ENCODE measurements at regions not wholly inside any gene's neighbourhood (a gene's known extent, or its start where the extent isn't known, plus 50 kb on each side); places are given as distances from the start of the nearest gene placed in this dataset.

DNA sequence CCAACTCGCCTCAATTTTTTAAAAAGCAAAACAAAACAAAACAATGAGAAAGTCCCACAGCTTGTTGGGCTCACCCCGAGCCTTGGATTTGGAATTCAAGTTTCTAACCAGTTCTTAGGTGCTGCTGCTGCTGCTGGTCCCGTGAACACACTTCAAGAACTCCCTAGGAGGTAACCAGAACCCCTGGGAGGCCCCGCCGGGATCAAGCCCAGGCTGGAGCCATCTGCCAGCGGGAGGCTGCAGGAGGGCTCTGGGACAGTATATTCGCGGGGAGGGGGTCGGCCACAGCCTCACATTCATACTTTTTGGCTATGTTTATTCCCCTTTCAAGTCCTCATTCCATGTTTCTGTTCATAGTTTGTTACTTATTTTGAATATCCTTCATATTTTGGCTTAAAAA is 223.4 kb downstream of the TFCP2L1 start:
- Mint-ChIP-seq H3K9me3 (no peaks in the 10 kb centered on the region), H3K4me1 (peaks cover 22% of the 10 kb centered on the region), H3K4me3 (no peak overlapping the region), H3K27me3 (ENCODE audit: low read depth) (peaks cover 81% of the 10 kb centered on the region), H3K36me3 (ENCODE audit: low read depth) (no peaks in the 10 kb centered on the region), H3K27ac (no peak overlapping the region)
- TF ChIP-seq, protein P1, sequence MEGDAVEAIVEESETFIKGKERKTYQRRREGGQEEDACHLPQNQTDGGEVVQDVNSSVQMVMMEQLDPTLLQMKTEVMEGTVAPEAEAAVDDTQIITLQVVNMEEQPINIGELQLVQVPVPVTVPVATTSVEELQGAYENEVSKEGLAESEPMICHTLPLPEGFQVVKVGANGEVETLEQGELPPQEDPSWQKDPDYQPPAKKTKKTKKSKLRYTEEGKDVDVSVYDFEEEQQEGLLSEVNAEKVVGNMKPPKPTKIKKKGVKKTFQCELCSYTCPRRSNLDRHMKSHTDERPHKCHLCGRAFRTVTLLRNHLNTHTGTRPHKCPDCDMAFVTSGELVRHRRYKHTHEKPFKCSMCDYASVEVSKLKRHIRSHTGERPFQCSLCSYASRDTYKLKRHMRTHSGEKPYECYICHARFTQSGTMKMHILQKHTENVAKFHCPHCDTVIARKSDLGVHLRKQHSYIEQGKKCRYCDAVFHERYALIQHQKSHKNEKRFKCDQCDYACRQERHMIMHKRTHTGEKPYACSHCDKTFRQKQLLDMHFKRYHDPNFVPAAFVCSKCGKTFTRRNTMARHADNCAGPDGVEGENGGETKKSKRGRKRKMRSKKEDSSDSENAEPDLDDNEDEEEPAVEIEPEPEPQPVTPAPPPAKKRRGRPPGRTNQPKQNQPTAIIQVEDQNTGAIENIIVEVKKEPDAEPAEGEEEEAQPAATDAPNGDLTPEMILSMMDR (IDR thresholded peaks at IDR 0.05; ENCODE audit: unreplicated experiment in 3 of 3), result no peak

DNA sequence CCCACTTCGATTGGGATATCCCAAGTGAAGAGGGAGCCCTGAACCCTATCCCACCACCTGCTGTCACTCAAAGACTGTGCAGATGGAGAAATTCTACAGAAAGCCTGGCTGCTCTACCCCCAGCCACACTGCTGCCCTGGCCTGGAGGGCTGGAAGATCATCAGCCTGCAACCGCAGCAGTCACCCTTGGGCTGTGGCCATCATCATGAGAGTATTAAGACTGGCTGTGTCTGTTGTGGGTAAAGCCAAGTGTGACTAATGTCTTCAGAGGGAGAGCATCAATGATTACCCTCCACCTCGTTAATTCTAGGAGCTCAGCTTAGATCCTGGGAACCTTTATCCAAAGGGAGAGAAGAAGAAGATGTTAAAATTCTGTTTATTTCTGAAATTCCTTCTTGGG is 221.5 kb downstream of the TFCP2L1 start:
- H3K4me1 Mint-ChIP-seq, result peaks cover 22% of the 10 kb centered on the region
- peaks cover 79% of the 10 kb centered on the region for H3K27me3 Mint-ChIP-seq (ENCODE audit: low read depth)
- H3K36me3 Mint-ChIP-seq (ENCODE audit: low read depth), result no peaks in the 10 kb centered on the region
- no peak overlapping the region for H3K27ac Mint-ChIP-seq
- H3K9me3 Mint-ChIP-seq, result no peaks in the 10 kb centered on the region
- no peak overlapping the region for H3K4me3 Mint-ChIP-seq
- TF ChIP-seq, protein P1 (IDR thresholded peaks at IDR 0.05; ENCODE audit: unreplicated experiment in 3 of 3), result no peak

- no peak overlapping the region for H3K4me3 Mint-ChIP-seq
- no peaks in the 10 kb centered on the region for H3K36me3 Mint-ChIP-seq (ENCODE audit: low read depth)
- no peak overlapping the region for H3K27ac Mint-ChIP-seq
- no peaks in the 10 kb centered on the region for H3K9me3 Mint-ChIP-seq
- H3K4me1 Mint-ChIP-seq, result peaks cover 18% of the 10 kb centered on the region
- H3K27me3 Mint-ChIP-seq (ENCODE audit: low read depth), result peaks cover 82% of the 10 kb centered on the region
- TF ChIP-seq, protein P1 (IDR thresholded peaks at IDR 0.05; ENCODE audit: unreplicated experiment in 3 of 3), result no peak
Measured at GRCh38 chr2:121064186-121064585, 220.8 kb downstream of the TFCP2L1 start.

DNA sequence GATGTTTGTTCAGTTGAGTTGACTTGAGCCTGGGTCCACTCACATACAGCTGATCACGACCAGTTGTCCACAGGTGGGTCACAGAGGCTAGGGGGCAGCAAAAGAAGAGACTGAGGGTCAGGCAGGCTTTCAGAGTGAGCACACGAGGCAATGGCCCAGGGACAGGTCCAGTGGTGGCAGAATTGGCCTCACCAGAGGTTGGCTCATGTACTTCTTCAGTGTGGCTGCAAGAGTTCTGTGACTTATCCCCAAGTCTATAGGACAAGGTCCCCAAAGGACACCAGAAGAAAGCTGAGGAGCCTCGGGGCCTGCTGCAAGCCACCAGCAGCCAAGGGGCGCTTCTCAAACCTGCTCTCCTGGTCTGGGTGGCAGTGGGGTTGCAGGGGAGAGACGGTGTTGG is 219.8 kb downstream of the TFCP2L1 start:
- H3K4me3 Mint-ChIP-seq, result no peak overlapping the region
- H3K9me3 Mint-ChIP-seq, result no peaks in the 10 kb centered on the region
- H3K4me1 Mint-ChIP-seq, result peaks cover 15% of the 10 kb centered on the region
- H3K36me3 Mint-ChIP-seq (ENCODE audit: low read depth), result no peaks in the 10 kb centered on the region
- no peak overlapping the region for H3K27ac Mint-ChIP-seq
- peaks cover 76% of the 10 kb centered on the region for H3K27me3 Mint-ChIP-seq (ENCODE audit: low read depth)
- TF ChIP-seq, protein P1 (IDR thresholded peaks at IDR 0.05; ENCODE audit: unreplicated experiment in 3 of 3), result no peak

- no peaks in the 10 kb centered on the region for H3K36me3 Mint-ChIP-seq (ENCODE audit: low read depth)
- H3K27me3 Mint-ChIP-seq (ENCODE audit: low read depth), result peaks cover 67% of the 10 kb centered on the region
- H3K4me1 Mint-ChIP-seq, result peaks cover 13% of the 10 kb centered on the region
- no peaks in the 10 kb centered on the region for H3K9me3 Mint-ChIP-seq
- peak overlapping the region in 1 of 3 experiments; percentile 12 for H3K27ac Mint-ChIP-seq
- H3K4me3 Mint-ChIP-seq, result no peak overlapping the region
- TF ChIP-seq, protein P1 (IDR thresholded peaks at IDR 0.05; ENCODE audit: unreplicated experiment in 3 of 3), result no peak
Measured at GRCh38 chr2:121066526-121066925, 218.5 kb downstream of the TFCP2L1 start.

GRCh38 chr2:121068851-121069250 is 216.2 kb downstream of the TFCP2L1 start:
- Mint-ChIP-seq H3K27me3 (ENCODE audit: low read depth) (peaks cover 55% of the 10 kb centered on the region), H3K4me1 (no peaks in the 10 kb centered on the region), H3K27ac (no peak overlapping the region), H3K4me3 (no peak overlapping the region), H3K36me3 (ENCODE audit: low read depth) (no peaks in the 10 kb centered on the region), H3K9me3 (no peaks in the 10 kb centered on the region)
- TF ChIP-seq, protein P1 (IDR thresholded peaks at IDR 0.05; ENCODE audit: unreplicated experiment in 3 of 3), result no peak

All from nephron (organoid).